ENCODE measurements at regions not wholly inside any gene's neighbourhood (a gene's known extent, or its start where the extent isn't known, plus 50 kb on each side); places are given as distances from the start of the nearest gene placed in this dataset.
A peak's percentile ranks its signal among the peaks of the same experiment; 100 is the strongest.

- WGBS, 5 donors = 0 to 1% (median 0%) methylated on average over 2 of the region's 2 CpGs
- H3K4me1 ChIP-seq = no peaks in the 10 kb centered on the region
- no peak overlapping the region for H3K4me3 ChIP-seq
- TF ChIP-seq CTCF (IDR thresholded peaks at IDR 0.05) (peak in 2 of 7 experiments; percentile 18 to 47), POLR2AphosphoS5 (IDR thresholded peaks at IDR 0.05) (no peak)
- peak in 1 of 2 donors; percentile 31 for DNase-seq
- H3K9me3 ChIP-seq = no peaks in the 10 kb centered on the region
- H3K27me3 ChIP-seq = peaks cover 0 to 5% (median 0%) of the 10 kb centered on the region in 3 donors
- H3K36me3 ChIP-seq = no peaks in the 10 kb centered on the region
- no peak overlapping the region for H3K27ac ChIP-seq
- intact Hi-C loops (cut with DNase I; ENCODE audit: low total_unique reads) = loop anchor here (10.0 kb wide), 1 partner anchor 476 kb away; no protein-coding TSS in a partner anchor
Measured at GRCh38 chr6:50128420-50129005, 78.8 kb upstream of the DEFB112 start.

GRCh38 chr6:50135968-50136367 is 86.2 kb upstream of the DEFB112 start:
- Histone ChIP-seq H3K27me3 (peaks cover 0 to 5% (median 0%) of the 10 kb centered on the region in 3 donors), H3K4me3 (no peak overlapping the region), H3K9me3 (no peaks in the 10 kb centered on the region), H3K36me3 (no peaks in the 10 kb centered on the region), H3K4me1 (no peaks in the 10 kb centered on the region), H3K27ac (no peak overlapping the region)
- WGBS, 5 donors = 37 to 52% (median 49%) methylated on average over 1 of the region's 1 CpG
- no peak for TF ChIP-seq POLR2A (IDR thresholded peaks at IDR 0.05)
- no peak for DNase-seq
- intact Hi-C loops (cut with DNase I; ENCODE audit: low total_unique reads) = no loop called here

GRCh38 chr6:50141100-50141499 is 91.4 kb upstream of the DEFB112 start:
- intact Hi-C loops (cut with DNase I; ENCODE audit: low total_unique reads) = no loop called here
- Histone ChIP-seq H3K4me3 (no peak overlapping the region), H3K4me1 (no peaks in the 10 kb centered on the region), H3K36me3 (no peaks in the 10 kb centered on the region), H3K27ac (no peak overlapping the region), H3K27me3 (no peaks in the 10 kb centered on the region), H3K9me3 (no peaks in the 10 kb centered on the region)
- no peak for DNase-seq
- TF ChIP-seq POLR2A (IDR thresholded peaks at IDR 0.05) (no peak), EP300 (IDR thresholded peaks at IDR 0.05) (no peak), POLR2AphosphoS5 (IDR thresholded peaks at IDR 0.05) (no peak), CTCF (IDR thresholded peaks at IDR 0.05) (no peak)

GRCh38 chr6:50143011-50143719 is 93.4 kb upstream of the DEFB112 start:
- no peak overlapping the region for H3K27ac ChIP-seq
- no peak for DNase-seq
- H3K36me3 ChIP-seq = no peaks in the 10 kb centered on the region
- WGBS, 5 donors = 55 to 76% (median 66%) methylated on average over 2 of the region's 2 CpGs
- no peaks in the 10 kb centered on the region for H3K27me3 ChIP-seq
- intact Hi-C loops (cut with DNase I; ENCODE audit: low total_unique reads) = no loop called here
- no peaks in the 10 kb centered on the region for H3K9me3 ChIP-seq
- no peak overlapping the region for H3K4me3 ChIP-seq
- H3K4me1 ChIP-seq = no peaks in the 10 kb centered on the region
- no peak for TF ChIP-seq EP300 (IDR thresholded peaks at IDR 0.05)
- no peak for TF ChIP-seq POLR2AphosphoS5 (IDR thresholded peaks at IDR 0.05)
- TF ChIP-seq CTCF (IDR thresholded peaks at IDR 0.05) = no peak
- TF ChIP-seq POLR2A (IDR thresholded peaks at IDR 0.05) = no peak

GRCh38 chr6:50145125-50145524 is 95.4 kb upstream of the DEFB112 start:
- Histone ChIP-seq H3K4me1 (no peaks in the 10 kb centered on the region), H3K4me3 (no peak overlapping the region), H3K27me3 (no peaks in the 10 kb centered on the region), H3K27ac (no peak overlapping the region), H3K9me3 (no peaks in the 10 kb centered on the region), H3K36me3 (no peaks in the 10 kb centered on the region)
- intact Hi-C loops (cut with DNase I; ENCODE audit: low total_unique reads) = no loop called here
- TF ChIP-seq CTCF (IDR thresholded peaks at IDR 0.05) (peak in 1 of 7 experiments; percentile 16), POLR2A (IDR thresholded peaks at IDR 0.05) (no peak)
- DNase-seq = no peak

Measured in stomach (tissue), 8 donors.